NB4 (cell line): ENCODE measurements at regions not wholly inside any gene's neighbourhood (a gene's known extent, or its start where the extent isn't known, plus 50 kb on each side); places are given as distances from the start of the nearest gene placed in this dataset.

ENCODE experiments used
- MAX ChIP-seq: IDR thresholded peaks from 2 replicates; pipeline ENCODE4 v1.6.1; 2011; ENCODE audit warnings: low read depth, low read length
- TF ChIP-seq, protein P1 (sequence below): IDR thresholded peaks from one replicate; pipeline ENCODE4 v1.5.1; 2012; ENCODE audit warnings: low read depth, low read length

- no peak for TF ChIP-seq MAX
- TF ChIP-seq, protein P1, sequence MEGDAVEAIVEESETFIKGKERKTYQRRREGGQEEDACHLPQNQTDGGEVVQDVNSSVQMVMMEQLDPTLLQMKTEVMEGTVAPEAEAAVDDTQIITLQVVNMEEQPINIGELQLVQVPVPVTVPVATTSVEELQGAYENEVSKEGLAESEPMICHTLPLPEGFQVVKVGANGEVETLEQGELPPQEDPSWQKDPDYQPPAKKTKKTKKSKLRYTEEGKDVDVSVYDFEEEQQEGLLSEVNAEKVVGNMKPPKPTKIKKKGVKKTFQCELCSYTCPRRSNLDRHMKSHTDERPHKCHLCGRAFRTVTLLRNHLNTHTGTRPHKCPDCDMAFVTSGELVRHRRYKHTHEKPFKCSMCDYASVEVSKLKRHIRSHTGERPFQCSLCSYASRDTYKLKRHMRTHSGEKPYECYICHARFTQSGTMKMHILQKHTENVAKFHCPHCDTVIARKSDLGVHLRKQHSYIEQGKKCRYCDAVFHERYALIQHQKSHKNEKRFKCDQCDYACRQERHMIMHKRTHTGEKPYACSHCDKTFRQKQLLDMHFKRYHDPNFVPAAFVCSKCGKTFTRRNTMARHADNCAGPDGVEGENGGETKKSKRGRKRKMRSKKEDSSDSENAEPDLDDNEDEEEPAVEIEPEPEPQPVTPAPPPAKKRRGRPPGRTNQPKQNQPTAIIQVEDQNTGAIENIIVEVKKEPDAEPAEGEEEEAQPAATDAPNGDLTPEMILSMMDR, result no peak
Observed at GRCh38 chr4:12924253-12924652, 559.9 kb downstream of the RAB28 start.
